A673 (cell line): ENCODE measurements at regions not wholly inside any gene's neighbourhood (a gene's known extent, or its start where the extent isn't known, plus 50 kb on each side); places are given as distances from the start of the nearest gene placed in this dataset.

Experiments used
- BruUV-seq: library from RNA; stranded (reverse); fragments of 400-500 nt; replicated peaks from 2 replicates; lab custom pipeline; 2021; lab: Mats Ljungman, UMichigan
- CTCF ChIA-PET: fragments of 300-600 bp; sonication (Branson Sonifier 250); formaldehyde crosslinking; loops from one replicate; lab custom pipeline; 2022; ENCODE audit warnings: antibody characterized with exemption; lab: Charles Lee
- POLR2A ChIA-PET: fragments of 300-600 bp; sonication (Branson Sonifier 250); formaldehyde crosslinking; loops from one replicate; lab custom pipeline; 2022; ENCODE audit warnings: antibody characterized with exemption; ENCODE audit not compliant: low non-redundant PET; lab: Charles Lee
- DNase-seq: peaks from one replicate; pipeline ENCODE4 v3.0.0-alpha.2; 2015; ENCODE audit warnings: low spot score
- H3K27ac ChIP-seq: fragments of 200-600 bp; sonication (generic); 2 replicates; pipeline ENCODE4 v1.5.1; 2016; ENCODE audit warnings: mixed run types, low read depth, mild to moderate bottlenecking, mixed read lengths, antibody characterized with exemption, low read length; ENCODE audit not compliant: poor library complexity, severe bottlenecking
- H3K27me3 ChIP-seq: fragments of 200-600 bp; sonication (generic); replicated peaks from 2 replicates; pipeline ENCODE4 v1.6.1; 2017; ENCODE audit warnings: mixed run types, low read depth, mild to moderate bottlenecking, mixed read lengths, antibody characterized with exemption, low read length; ENCODE audit not compliant: insufficient read depth, poor library complexity
- H3K36me3 ChIP-seq: fragments of 200-600 bp; sonication (generic); 2 replicates; pipeline ENCODE4 v1.6.1; 2016; ENCODE audit warnings: mixed run types, mild to moderate bottlenecking, mixed read lengths, antibody characterized with exemption, low read length; ENCODE audit not compliant: insufficient read depth, poor library complexity, severe bottlenecking
- H3K4me1 ChIP-seq: fragments of 200-600 bp; sonication (generic); 2 replicates; pipeline ENCODE4 v1.6.1; 2017; ENCODE audit warnings: mixed run types, mild to moderate bottlenecking, mixed read lengths, antibody characterized with exemption, low read length; ENCODE audit not compliant: insufficient read depth, poor library complexity, severe bottlenecking
- H3K4me3 ChIP-seq: fragments of 200-600 bp; sonication (generic); 2 replicates; pipeline ENCODE4 v1.5.1; 2016; ENCODE audit warnings: low read depth, mixed run types, mild to moderate bottlenecking, mixed read lengths, low read length; ENCODE audit not compliant: poor library complexity, severe bottlenecking
- H3K9me3 ChIP-seq: fragments of 200-600 bp; sonication (generic); 2 replicates; pipeline ENCODE4 v1.6.1; 2016; ENCODE audit warnings: mixed run types, low read depth, mild to moderate bottlenecking, mixed read lengths, antibody characterized with exemption, low read length; ENCODE audit not compliant: poor library complexity, severe bottlenecking
- EZH2 ChIP-seq: fragments of 200-600 bp; sonication (generic); IDR thresholded peaks from 2 replicates; pipeline ENCODE4 v1.6.1; 2017; ENCODE audit warnings: borderline replicate concordance, low read depth, mild to moderate bottlenecking, mixed read lengths, antibody characterized with exemption, low read length; ENCODE audit not compliant: poor library complexity, severe bottlenecking
- intact Hi-C: fragments of 100-400 bp; cut with micrococcal nuclease; formaldehyde crosslinking; loops from one replicate; pipeline ENCODE4 v1.10.0; 2022; ENCODE audit not compliant: unreplicated experiment
- TF ChIP-seq, protein P1 (sequence below): fragments of 300-800, 200-600 bp; sonication (generic); conservative IDR thresholded peaks from 2 replicates; pipeline ENCODE4 v1.5.1; 2017; ENCODE audit warnings: low read depth, mild to moderate bottlenecking, antibody characterized with exemption, low read length, moderate library complexity, mixed read lengths

DNA sequence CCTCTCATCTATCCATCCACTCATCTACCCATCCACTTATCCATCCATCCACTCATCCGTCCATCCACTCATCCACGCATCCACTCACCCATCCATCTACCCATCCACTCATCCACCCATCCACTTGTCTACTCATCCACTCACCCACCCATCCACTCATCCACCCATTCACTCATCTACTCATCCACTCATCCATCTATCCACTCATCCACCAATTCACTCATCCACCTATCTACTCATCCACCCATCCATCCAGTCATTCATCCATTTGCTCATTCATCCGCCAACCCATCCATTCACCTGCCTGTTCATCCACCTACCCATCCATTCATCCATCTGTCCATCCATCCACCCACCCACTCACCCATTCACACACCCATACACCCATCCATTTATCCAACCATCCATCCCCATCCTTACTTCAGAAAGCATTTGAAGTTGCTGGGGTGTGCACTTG is 329.6 kb downstream of the SEC14L1 start:
- CTCF ChIA-PET = no interaction called here
- intact Hi-C loops = loop anchor here (5.0 kb wide), 1 partner anchor 33 kb away; no protein-coding TSS in a partner anchor
- no TSS peak for BruUV-seq
- Histone ChIP-seq H3K4me1 (peaks cover 62% of the 10 kb centered on the region), H3K27me3 (no peaks in the 10 kb centered on the region), H3K27ac (peak overlapping the region; percentile 99), H3K4me3 (no peak overlapping the region), H3K9me3 (no peaks in the 10 kb centered on the region), H3K36me3 (no peaks in the 10 kb centered on the region)
- POLR2A ChIA-PET = no interaction called here
- TF ChIP-seq EZH2 = no peak
- TF ChIP-seq, protein P1, sequence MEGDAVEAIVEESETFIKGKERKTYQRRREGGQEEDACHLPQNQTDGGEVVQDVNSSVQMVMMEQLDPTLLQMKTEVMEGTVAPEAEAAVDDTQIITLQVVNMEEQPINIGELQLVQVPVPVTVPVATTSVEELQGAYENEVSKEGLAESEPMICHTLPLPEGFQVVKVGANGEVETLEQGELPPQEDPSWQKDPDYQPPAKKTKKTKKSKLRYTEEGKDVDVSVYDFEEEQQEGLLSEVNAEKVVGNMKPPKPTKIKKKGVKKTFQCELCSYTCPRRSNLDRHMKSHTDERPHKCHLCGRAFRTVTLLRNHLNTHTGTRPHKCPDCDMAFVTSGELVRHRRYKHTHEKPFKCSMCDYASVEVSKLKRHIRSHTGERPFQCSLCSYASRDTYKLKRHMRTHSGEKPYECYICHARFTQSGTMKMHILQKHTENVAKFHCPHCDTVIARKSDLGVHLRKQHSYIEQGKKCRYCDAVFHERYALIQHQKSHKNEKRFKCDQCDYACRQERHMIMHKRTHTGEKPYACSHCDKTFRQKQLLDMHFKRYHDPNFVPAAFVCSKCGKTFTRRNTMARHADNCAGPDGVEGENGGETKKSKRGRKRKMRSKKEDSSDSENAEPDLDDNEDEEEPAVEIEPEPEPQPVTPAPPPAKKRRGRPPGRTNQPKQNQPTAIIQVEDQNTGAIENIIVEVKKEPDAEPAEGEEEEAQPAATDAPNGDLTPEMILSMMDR = no peak
- no peak for DNase-seq

DNA sequence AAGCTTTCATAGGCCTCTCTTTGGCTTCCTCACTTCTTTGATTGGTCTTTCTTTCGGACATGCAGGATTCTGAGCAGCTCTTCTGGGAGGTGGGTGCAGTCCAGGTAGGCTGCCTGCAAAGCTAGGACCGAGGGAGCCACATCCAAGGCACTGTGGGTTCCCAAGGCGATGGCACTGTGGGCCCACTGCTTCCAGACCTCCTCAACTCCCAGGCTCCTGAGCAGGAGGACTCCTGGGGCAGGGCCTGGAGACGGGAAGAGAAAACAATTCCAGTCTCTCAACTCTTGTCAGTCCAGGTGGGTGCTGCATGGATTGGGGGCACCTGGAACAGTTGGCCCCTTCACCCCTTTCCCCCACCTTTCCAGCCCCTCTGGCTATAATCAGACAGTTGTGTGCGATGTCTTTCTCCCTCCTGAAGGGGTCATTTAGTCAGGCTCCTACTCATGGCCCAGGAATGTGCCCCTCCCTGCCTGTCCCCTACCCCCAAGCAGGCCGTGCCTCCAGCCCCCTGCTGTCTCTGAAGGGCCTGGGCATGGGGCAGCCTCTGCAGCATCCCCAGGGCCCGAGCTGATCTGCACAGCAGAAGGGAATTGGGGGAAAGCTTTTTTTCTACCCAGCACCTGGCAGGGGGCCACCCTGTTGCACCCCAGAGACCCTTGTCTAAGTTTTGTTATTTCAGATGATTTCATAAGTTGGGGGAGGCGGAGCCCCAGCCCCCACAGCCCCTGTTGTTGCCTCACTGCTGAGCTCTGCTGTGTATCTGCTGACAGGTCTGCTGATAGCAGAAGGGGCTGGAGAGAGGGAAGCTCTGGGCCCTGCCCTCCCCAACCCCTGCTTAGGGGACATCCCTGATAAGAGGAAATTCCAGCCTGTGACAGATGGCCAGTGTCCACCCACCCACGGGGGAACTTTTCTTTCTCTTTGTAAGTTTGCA is 330.3 kb downstream of the SEC14L1 start:
- Histone ChIP-seq H3K27ac (peak overlapping the region; percentile 99), H3K36me3 (no peaks in the 10 kb centered on the region), H3K4me3 (peak overlapping the region; percentile 34), H3K27me3 (no peaks in the 10 kb centered on the region), H3K4me1 (peaks cover 62% of the 10 kb centered on the region), H3K9me3 (no peaks in the 10 kb centered on the region)
- peak; percentile 76 for DNase-seq
- ChIA-PET POLR2A (interaction anchor here (0.6 kb wide), 1 partner anchor 502 kb away, joined by 3 read pairs; no protein-coding TSS in a partner anchor), CTCF (no interaction called here)
- BruUV-seq = no TSS peak
- intact Hi-C loops = loop anchor here (5.0 kb wide), 1 partner anchor 34 kb away; no protein-coding TSS in a partner anchor
- TF ChIP-seq EZH2 = no peak
- TF ChIP-seq, protein P1 = no peak

DNA sequence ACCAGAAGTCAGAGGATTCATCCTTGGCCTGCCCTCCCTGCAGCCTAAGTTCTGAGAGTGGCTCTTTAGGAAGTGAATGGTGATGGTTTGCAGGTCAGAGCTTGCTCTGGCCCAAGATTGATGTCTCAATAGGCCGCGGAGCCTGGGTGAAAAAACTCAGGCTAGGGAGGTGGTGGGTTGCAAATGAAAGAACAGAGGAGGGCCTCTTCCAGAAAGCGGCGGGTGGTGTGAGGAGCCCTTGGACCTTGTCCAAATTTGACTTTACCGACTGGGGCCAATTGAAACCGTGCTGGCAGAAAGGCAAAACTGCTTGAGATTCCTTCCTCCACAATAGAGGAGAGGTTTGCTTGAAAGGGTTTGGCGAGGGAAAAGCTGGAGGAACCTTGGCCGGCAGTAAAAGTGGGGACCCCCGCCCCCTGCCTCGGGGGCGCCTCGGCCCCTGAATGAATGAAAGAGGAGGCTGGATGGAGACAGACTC is 331.3 kb downstream of the SEC14L1 start:
- H3K4me3 ChIP-seq = peak overlapping the region; percentile 34
- BruUV-seq = no TSS peak
- H3K36me3 ChIP-seq = no peaks in the 10 kb centered on the region
- no peak for TF ChIP-seq EZH2
- TF ChIP-seq, protein P1 = no peak
- DNase-seq = peak; percentile 93
- CTCF ChIA-PET = interaction anchor here (1.5 kb wide), 1 partner anchor 42 kb away, joined by 5 read pairs; no protein-coding TSS in a partner anchor
- POLR2A ChIA-PET = interaction anchor here (0.6 to 1.2 kb wide), 2 partner anchors 20 to 502 kb away, joined by 3 to 8 read pairs; no protein-coding TSS in a partner anchor
- peak overlapping the region; percentile 99 for H3K27ac ChIP-seq
- intact Hi-C loops = loop anchor here (5.0 kb wide), 1 partner anchor 35 kb away; no protein-coding TSS in a partner anchor
- H3K9me3 ChIP-seq = no peaks in the 10 kb centered on the region
- H3K27me3 ChIP-seq = no peaks in the 10 kb centered on the region
- peaks cover 66% of the 10 kb centered on the region for H3K4me1 ChIP-seq
